Trophoblast cell (in vitro differentiated cells and primary cell): ENCODE measurements at regions not wholly inside any gene's neighbourhood (a gene's known extent, or its start where the extent isn't known, plus 50 kb on each side); places are given as distances from the start of the nearest gene placed in this dataset.

ENCODE experiments used
- DNase-seq, 2 donors: peaks; one replicate each; pipeline ENCODE4 v3.0.0-alpha.2; 2016
- H2AFZ ChIP-seq: 2 replicates; pipeline ENCODE4 v1.6.1; 2013; ENCODE audit warnings: low read length, moderate library complexity, mild to moderate bottlenecking; ENCODE audit not compliant: insufficient read depth, poor library complexity
- H2AK5ac ChIP-seq: 2 replicates; pipeline ENCODE4 v1.6.1; 2013; ENCODE audit warnings: mild to moderate bottlenecking, low read length
- H2BK120ac ChIP-seq: 2 replicates; pipeline ENCODE4 v1.6.1; 2013; ENCODE audit warnings: low read length, mild to moderate bottlenecking, moderate library complexity; ENCODE audit not compliant: insufficient read depth, poor library complexity
- H2BK12ac ChIP-seq: 2 replicates; pipeline ENCODE4 v1.6.1; 2013; ENCODE audit warnings: mild to moderate bottlenecking, low read length, moderate library complexity
- H2BK5ac ChIP-seq: 2 replicates; pipeline ENCODE4 v1.6.1; 2013; ENCODE audit warnings: low read length, low read depth, moderate library complexity, mild to moderate bottlenecking; ENCODE audit not compliant: poor library complexity
- H3K14ac ChIP-seq: 2 replicates; pipeline ENCODE4 v1.6.1; 2013; ENCODE audit warnings: mild to moderate bottlenecking, low read length
- H3K18ac ChIP-seq: 2 replicates; pipeline ENCODE4 v1.6.1; 2013; ENCODE audit warnings: mild to moderate bottlenecking, low read length
- H3K23ac ChIP-seq: 2 replicates; pipeline ENCODE4 v1.6.1; 2013; ENCODE audit warnings: low read length
- H3K27ac ChIP-seq: 2 replicates; pipeline ENCODE4 v1.5.1; 2013; ENCODE audit warnings: low read depth, mild to moderate bottlenecking, inconsistent platforms, low read length, moderate library complexity
- H3K27me3 ChIP-seq: 2 replicates; pipeline ENCODE4 v1.6.1; 2013; ENCODE audit warnings: inconsistent platforms, mild to moderate bottlenecking, low read length, moderate library complexity; ENCODE audit not compliant: insufficient read depth
- H3K36me3 ChIP-seq, 2 experiments: 1 replicate in 1 of 2; 2 replicates in 1 of 2; pipeline ENCODE4 v1.6.1; 2013; ENCODE audit warnings: low read length in 2 of 2, mild to moderate bottlenecking in 2 of 2, moderate library complexity in 1 of 2; ENCODE audit not compliant: insufficient read depth in 2 of 2, control insufficient read depth in 1 of 2
- H3K4ac ChIP-seq: 2 replicates; pipeline ENCODE4 v1.6.1; 2013; ENCODE audit warnings: low read depth, mild to moderate bottlenecking, low read length, moderate library complexity
- H3K4me1 ChIP-seq, 2 experiments: 1 replicate in 1 of 2; 2 replicates in 1 of 2; pipeline ENCODE4 v1.6.1; 2013; ENCODE audit warnings: low read length in 2 of 2, mild to moderate bottlenecking in 2 of 2, moderate library complexity in 1 of 2; ENCODE audit not compliant: insufficient read depth in 2 of 2, control insufficient read depth in 1 of 2
- H3K4me2 ChIP-seq: 2 replicates; pipeline ENCODE4 v1.6.1; 2013; ENCODE audit warnings: inconsistent platforms, mild to moderate bottlenecking, low read length, moderate library complexity
- H3K4me3 ChIP-seq: 2 replicates; pipeline ENCODE4 v1.5.1; 2013; ENCODE audit warnings: mild to moderate bottlenecking, low read depth, low read length, inconsistent platforms
- H3K79me1 ChIP-seq: one replicate; pipeline ENCODE4 v1.6.1; 2013; ENCODE audit warnings: low read length
- H3K79me2 ChIP-seq: 2 replicates; pipeline ENCODE4 v1.6.1; 2013; ENCODE audit warnings: low read length, mild to moderate bottlenecking; ENCODE audit not compliant: control insufficient read depth, insufficient read depth, poor library complexity
- H3K9ac ChIP-seq: 2 replicates; pipeline ENCODE4 v1.6.1; 2013; ENCODE audit warnings: mild to moderate bottlenecking, low read length
- H3K9me3 ChIP-seq: 2 replicates; pipeline ENCODE4 v1.6.1; 2013; ENCODE audit warnings: low read depth, mild to moderate bottlenecking, control low read depth, inconsistent platforms, low read length; ENCODE audit not compliant: insufficient read depth
- H4K12ac ChIP-seq: 2 replicates; pipeline ENCODE4 v1.6.1; 2013; ENCODE audit warnings: low read depth, mild to moderate bottlenecking, low read length, moderate library complexity
- H4K8ac ChIP-seq: 2 replicates; pipeline ENCODE4 v1.6.1; 2013; ENCODE audit warnings: low read depth, mild to moderate bottlenecking, low read length, moderate library complexity
- H4K91ac ChIP-seq: one replicate; pipeline ENCODE4 v1.6.1; 2013; ENCODE audit warnings: low read depth, mild to moderate bottlenecking, low read length, moderate library complexity
- WGBS: extraction: QIAGEN DNeasy Blood & Tissue Kit; methylation state at CpG from one replicate; pipeline ENCODE4 v1.1.7; 2013; ENCODE audit warnings: missing lambda C conversion rate; ENCODE audit not compliant: insufficient read length, insufficient coverage; ENCODE audit errors: extremely low coverage; 5-methylcytosine and 5-hydroxymethylcytosine counted together

DNA sequence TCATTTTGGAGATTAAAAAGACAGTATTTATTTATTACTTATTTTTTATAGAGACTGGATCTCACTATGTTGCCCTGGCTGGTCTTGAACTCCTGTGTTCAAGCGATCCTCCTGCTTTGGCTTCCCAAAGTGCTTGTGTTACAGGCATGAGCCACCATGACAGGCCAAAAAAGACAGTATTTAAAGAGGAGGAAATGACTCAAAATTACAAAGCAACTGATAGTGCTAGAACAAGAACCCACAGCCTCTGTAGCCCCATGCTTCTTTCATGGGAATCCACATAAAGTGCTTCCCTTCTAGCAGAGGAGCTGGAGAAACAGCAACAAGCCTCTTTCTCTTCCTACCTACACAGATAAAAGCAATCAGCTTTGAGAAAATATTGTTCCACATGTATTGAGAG lies 230.7 kb upstream of the PODXL start:
- Histone ChIP-seq H2AFZ (no peak overlapping the region), H3K27me3 (no peaks in the 10 kb centered on the region), H3K9me3 (peaks cover 2% of the 10 kb centered on the region), H3K4me3 (no peak overlapping the region), H3K4me1 (no peaks in the 10 kb centered on the region), H2AK5ac (no peak overlapping the region), H2BK120ac (no peak overlapping the region), H3K4me2 (no peak overlapping the region), H2BK12ac (no peak overlapping the region), H4K91ac (no peak overlapping the region), H4K8ac (no peak overlapping the region), H3K23ac (no peak overlapping the region), H2BK5ac (no peak overlapping the region), H3K9ac (no peak overlapping the region), H3K79me1 (no peaks in the 10 kb centered on the region), H3K36me3 (no peaks in the 10 kb centered on the region), H3K14ac (no peak overlapping the region), H3K79me2 (no peaks in the 10 kb centered on the region), H4K12ac (no peak overlapping the region), H3K18ac (no peak overlapping the region), H3K27ac (no peak overlapping the region), H3K4ac (no peak overlapping the region)
- no peak for DNase-seq
- WGBS, result no CpG with 5 or more reads among the region's 1 CpG

- Histone ChIP-seq H2AK5ac (no peak overlapping the region), H3K14ac (no peak overlapping the region), H2AFZ (no peak overlapping the region), H3K27me3 (no peaks in the 10 kb centered on the region), H3K27ac (no peak overlapping the region), H4K12ac (no peak overlapping the region), H2BK12ac (no peak overlapping the region), H3K9me3 (peaks cover 3% of the 10 kb centered on the region), H3K4me1 (no peaks in the 10 kb centered on the region), H3K79me2 (no peaks in the 10 kb centered on the region), H4K8ac (no peak overlapping the region), H2BK5ac (no peak overlapping the region), H2BK120ac (no peak overlapping the region), H3K9ac (no peak overlapping the region), H3K18ac (no peak overlapping the region), H4K91ac (no peak overlapping the region), H3K23ac (no peak overlapping the region), H3K79me1 (no peaks in the 10 kb centered on the region), H3K4ac (no peak overlapping the region), H3K4me3 (no peak overlapping the region), H3K4me2 (no peak overlapping the region), H3K36me3 (no peaks in the 10 kb centered on the region)
- no peak for DNase-seq
- no CpG with 5 or more reads among the region's 2 CpGs for WGBS
Observed at GRCh38 chr7:131786204-131786603, 229.8 kb upstream of the PODXL start.

DNA sequence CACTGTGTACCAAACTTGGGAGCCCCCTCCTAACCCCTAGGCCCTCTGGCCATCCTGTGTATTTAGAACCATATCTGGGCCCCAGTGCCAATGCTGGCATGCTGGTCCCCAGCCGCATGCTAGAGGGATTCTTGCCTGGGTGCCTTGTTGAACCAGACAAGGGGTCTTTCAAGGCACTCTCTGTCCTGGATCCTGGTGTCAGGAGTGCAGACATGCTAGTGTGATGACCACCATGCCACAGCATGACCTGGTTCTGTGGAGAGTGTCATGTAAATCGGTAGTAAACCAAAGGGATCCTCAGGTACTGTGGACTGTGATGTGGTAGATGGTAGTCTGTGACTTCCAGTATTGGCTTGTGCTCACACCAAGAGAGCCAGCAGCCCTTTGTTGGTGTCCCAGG lies 222.2 kb upstream of the PODXL start:
- H3K14ac ChIP-seq, result no peak overlapping the region
- no peak overlapping the region for H3K9ac ChIP-seq
- no peaks in the 10 kb centered on the region for H3K27me3 ChIP-seq
- H3K4me3 ChIP-seq, result no peak overlapping the region
- no peak overlapping the region for H4K8ac ChIP-seq
- H3K79me1 ChIP-seq, result peaks cover 3% of the 10 kb centered on the region
- no peak overlapping the region for H3K23ac ChIP-seq
- H3K4me1 ChIP-seq, result peaks cover 0 to 2% of the 10 kb centered on the region in 2 experiments
- H3K4ac ChIP-seq, result no peak overlapping the region
- H4K12ac ChIP-seq, result no peak overlapping the region
- H3K36me3 ChIP-seq, result no peaks in the 10 kb centered on the region
- H3K27ac ChIP-seq, result no peak overlapping the region
- no peak overlapping the region for H2AFZ ChIP-seq
- DNase-seq, result no peak
- no peak overlapping the region for H3K18ac ChIP-seq
- WGBS, result no CpG with 5 or more reads among the region's 2 CpGs
- peaks cover 2% of the 10 kb centered on the region for H3K9me3 ChIP-seq
- no peaks in the 10 kb centered on the region for H3K79me2 ChIP-seq
- H2BK120ac ChIP-seq, result no peak overlapping the region
- no peak overlapping the region for H3K4me2 ChIP-seq
- no peak overlapping the region for H2BK12ac ChIP-seq
- no peak overlapping the region for H2BK5ac ChIP-seq
- no peak overlapping the region for H4K91ac ChIP-seq
- no peak overlapping the region for H2AK5ac ChIP-seq

DNA sequence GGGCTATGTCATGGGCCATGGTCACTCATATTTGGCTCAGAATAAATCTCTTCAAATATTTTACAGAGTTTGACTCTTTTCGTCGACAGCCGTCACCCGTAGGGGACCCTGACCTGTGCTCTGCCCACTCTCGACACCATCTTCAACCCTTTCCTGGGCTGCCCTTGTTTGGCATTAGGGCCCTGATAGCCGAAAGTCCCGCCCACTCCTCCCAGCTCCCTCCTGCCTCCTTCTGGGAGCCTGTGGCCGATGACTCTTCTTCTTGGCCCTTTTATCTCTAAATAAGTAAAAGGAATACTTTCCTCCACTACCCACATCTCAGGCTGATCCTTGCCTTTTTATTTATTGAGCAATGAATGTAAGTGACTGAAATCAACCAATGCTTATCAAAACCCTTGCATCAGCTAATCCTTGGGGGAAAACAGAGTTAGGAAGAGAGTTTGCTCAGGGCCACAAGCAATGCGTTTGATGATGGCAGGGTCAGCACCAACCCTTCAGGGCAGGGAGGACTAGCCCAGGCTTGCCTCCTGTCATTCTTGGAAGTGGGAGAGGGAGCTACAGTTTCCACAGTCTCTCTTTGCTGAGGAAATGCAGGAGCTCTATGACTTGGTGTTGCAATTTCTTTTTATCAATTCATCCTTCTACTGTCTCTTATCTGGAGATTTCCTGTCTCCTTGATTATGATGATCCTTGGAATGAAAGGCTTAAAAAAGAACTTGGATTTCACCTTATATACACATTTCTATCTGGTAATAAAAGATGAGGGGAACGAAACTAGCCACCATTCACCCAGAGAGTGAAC lies 218.2 kb upstream of the PODXL start:
- Histone ChIP-seq H3K4me1 (peaks cover 0 to 2% of the 10 kb centered on the region in 2 experiments), H3K27me3 (no peaks in the 10 kb centered on the region), H3K27ac (peak overlapping the region; percentile 23), H3K14ac (no peak overlapping the region), H4K91ac (peak overlapping the region; percentile 80), H3K4me3 (no peak overlapping the region), H3K18ac (peak overlapping the region; percentile 80), H4K12ac (no peak overlapping the region), H2AFZ (peak overlapping the region; percentile 79), H2BK120ac (peak overlapping the region; percentile 87), H3K9me3 (no peaks in the 10 kb centered on the region), H4K8ac (no peak overlapping the region), H3K23ac (no peak overlapping the region), H3K79me1 (peaks cover 3% of the 10 kb centered on the region), H3K9ac (no peak overlapping the region), H3K4me2 (no peak overlapping the region), H2BK12ac (peak overlapping the region; percentile 71), H3K79me2 (no peaks in the 10 kb centered on the region), H2AK5ac (no peak overlapping the region), H3K36me3 (no peaks in the 10 kb centered on the region), H3K4ac (no peak overlapping the region), H2BK5ac (no peak overlapping the region)
- peak in 1 of 2 donors; percentile 10 for DNase-seq
- WGBS, result no CpG with 5 or more reads among the region's 10 CpGs
